ENCODE measurements at regions not wholly inside any gene's neighbourhood (a gene's known extent, or its start where the extent isn't known, plus 50 kb on each side); places are given as distances from the start of the nearest gene placed in this dataset.

GRCh38 chr22:48624401-48624800, 1203.3 kb downstream of the BRD1 start (continued):
- TF ChIP-seq CREB1 (CRISPR knock-in tag; IDR thresholded peaks at IDR 0.05; ENCODE audit: low read depth), result no peak
- TF ChIP-seq STAT1 (IDR thresholded peaks at IDR 0.05; ENCODE audit: unreplicated experiment), result no peak
- no peak for TF ChIP-seq ZNF331 (CRISPR knock-in tag; IDR thresholded peaks at IDR 0.05; ENCODE audit: low read depth)

DNA sequence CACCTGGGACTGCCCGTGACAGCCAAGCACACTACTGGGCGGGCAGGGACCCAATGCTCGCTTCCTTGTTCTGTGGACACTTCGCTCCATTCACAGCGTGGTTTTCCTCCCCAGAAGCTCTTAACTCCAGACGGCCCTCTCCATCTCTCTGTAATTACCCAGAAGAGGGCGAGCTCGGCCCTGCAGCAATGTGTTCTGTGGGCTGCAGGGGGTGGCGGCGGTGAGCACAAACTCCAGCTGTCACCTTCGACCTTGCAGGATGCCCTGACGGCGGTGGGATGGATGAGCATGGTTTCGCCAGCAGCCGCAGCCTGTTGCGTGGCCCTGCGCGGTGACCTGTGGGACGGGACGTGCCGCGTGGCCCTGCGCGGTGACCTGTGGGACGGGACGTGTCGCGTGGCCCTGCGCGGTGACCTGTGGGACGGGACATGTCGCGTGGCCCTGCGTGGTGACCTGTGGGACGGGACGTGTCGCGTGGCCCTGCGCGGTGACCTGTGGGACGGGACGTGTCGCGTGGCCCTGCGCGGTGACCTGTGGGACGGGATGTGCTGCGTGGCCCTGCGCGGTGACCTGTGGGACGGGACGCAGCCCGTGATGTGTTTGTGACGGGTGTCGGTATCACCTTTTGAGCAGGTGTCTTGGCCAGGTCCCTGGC, 1204.7 kb downstream of the BRD1 start:
- Histone ChIP-seq H3F3A (replicated peaks; ENCODE audit: low read depth) (no peaks in the 10 kb centered on the region), H3K36me3 (ENCODE audit: insufficient read depth) (no peaks in the 10 kb centered on the region), H4K20me1 (replicated peaks; ENCODE audit: insufficient read depth) (no peaks in the 10 kb centered on the region), H3K27me3 (ENCODE audit: insufficient read depth) (no peaks in the 10 kb centered on the region), H3K4me2 (no peak overlapping the region), H3K27ac (ENCODE audit: low read depth) (no peak overlapping the region), H2AFZ (no peak overlapping the region), H3K4me1 (ENCODE audit: insufficient read depth) (no peaks in the 10 kb centered on the region), H3K9me2 (ENCODE audit: insufficient read depth) (no peaks in the 10 kb centered on the region), H3K79me2 (replicated peaks; ENCODE audit: insufficient read depth) (no peaks in the 10 kb centered on the region), H3K4me3 (no peak overlapping the region)
- no peaks in the 10 kb centered on the region for H3K27me3 Mint-ChIP-seq (ENCODE audit: insufficient read depth, low read depth, poor library complexity)
- H3K4me3 Mint-ChIP-seq, result no peak overlapping the region
- H3K4me1 Mint-ChIP-seq, result peaks cover 24% of the 10 kb centered on the region
- no peak overlapping the region for H3K27ac Mint-ChIP-seq
- ATAC-seq (no peak), DNase-seq (ENCODE audit: low spot score) (no peak)
- no peaks in the 10 kb centered on the region for H3K36me3 Mint-ChIP-seq (ENCODE audit: low read depth)
- TF ChIP-seq, protein P1, sequence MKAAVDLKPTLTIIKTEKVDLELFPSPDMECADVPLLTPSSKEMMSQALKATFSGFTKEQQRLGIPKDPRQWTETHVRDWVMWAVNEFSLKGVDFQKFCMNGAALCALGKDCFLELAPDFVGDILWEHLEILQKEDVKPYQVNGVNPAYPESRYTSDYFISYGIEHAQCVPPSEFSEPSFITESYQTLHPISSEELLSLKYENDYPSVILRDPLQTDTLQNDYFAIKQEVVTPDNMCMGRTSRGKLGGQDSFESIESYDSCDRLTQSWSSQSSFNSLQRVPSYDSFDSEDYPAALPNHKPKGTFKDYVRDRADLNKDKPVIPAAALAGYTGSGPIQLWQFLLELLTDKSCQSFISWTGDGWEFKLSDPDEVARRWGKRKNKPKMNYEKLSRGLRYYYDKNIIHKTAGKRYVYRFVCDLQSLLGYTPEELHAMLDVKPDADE (IDR thresholded peaks at IDR 0.05), result no peak
- TF ChIP-seq STAT1 (IDR thresholded peaks at IDR 0.05; ENCODE audit: unreplicated experiment), result no peak
- no peak for TF ChIP-seq POLR2AphosphoS5 (IDR thresholded peaks at IDR 0.05; ENCODE audit: low read depth)
- TF ChIP-seq EZH2phosphoT487 (IDR thresholded peaks at IDR 0.05; ENCODE audit: unreplicated experiment), result no peak
- TF ChIP-seq JUNB (IDR thresholded peaks at IDR 0.05; ENCODE audit: unreplicated experiment), result no peak
- H3K9me3 Mint-ChIP-seq, result no peaks in the 10 kb centered on the region

DNA sequence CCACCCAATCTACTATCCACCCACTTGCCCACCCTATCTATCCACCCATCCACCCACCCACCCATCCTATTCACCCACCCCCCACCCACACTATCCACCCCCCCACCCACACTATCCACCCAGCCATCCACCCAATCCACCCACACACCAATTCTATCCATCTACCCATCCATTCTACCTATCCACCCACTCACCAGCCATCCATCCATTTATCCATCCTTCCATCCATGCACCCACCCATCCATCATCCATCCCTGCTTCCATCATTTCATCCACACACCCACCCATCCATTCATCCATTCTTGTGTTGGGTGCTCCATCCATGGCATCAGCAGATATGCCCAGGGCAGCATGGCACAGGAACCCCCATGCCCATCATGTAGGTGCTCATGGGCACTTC, 1206.6 kb downstream of the BRD1 start:
- H3K36me3 Mint-ChIP-seq (ENCODE audit: low read depth), result no peaks in the 10 kb centered on the region

More for the DNA sequence above, 1206.6 kb downstream of the BRD1 start:
- H3K4me2 ChIP-seq, result no peak overlapping the region
- Mint-ChIP-seq H3K27me3 (ENCODE audit: insufficient read depth, low read depth, poor library complexity) (no peaks in the 10 kb centered on the region), H3K4me3 (no peak overlapping the region), H3K27ac (no peak overlapping the region), H3K4me1 (peaks cover 8% of the 10 kb centered on the region), H3K9me3 (no peaks in the 10 kb centered on the region)
- H3K27me3 ChIP-seq (ENCODE audit: insufficient read depth), result no peaks in the 10 kb centered on the region
- no peak for DNase-seq (ENCODE audit: low spot score)
- ATAC-seq, result no peak
- H2AFZ ChIP-seq, result no peak overlapping the region
- no peaks in the 10 kb centered on the region for H3K9me2 ChIP-seq (ENCODE audit: insufficient read depth)
- H3K79me2 ChIP-seq (replicated peaks; ENCODE audit: insufficient read depth), result no peaks in the 10 kb centered on the region
- no peaks in the 10 kb centered on the region for H3F3A ChIP-seq (replicated peaks; ENCODE audit: low read depth)
- H3K4me1 ChIP-seq (ENCODE audit: insufficient read depth), result no peaks in the 10 kb centered on the region
- H4K20me1 ChIP-seq (replicated peaks; ENCODE audit: insufficient read depth), result no peaks in the 10 kb centered on the region
- no peaks in the 10 kb centered on the region for H3K36me3 ChIP-seq (ENCODE audit: insufficient read depth)
- H3K4me3 ChIP-seq, result no peak overlapping the region
- no peak for TF ChIP-seq NANOG (IDR thresholded peaks at IDR 0.05; ENCODE audit: borderline replicate concordance)
- TF ChIP-seq CTCF (conservative IDR thresholded peaks at IDR 0.05; ENCODE audit: low read depth in 2 of 2), result no peak
- TF ChIP-seq EZH2 (IDR thresholded peaks at IDR 0.05; ENCODE audit: low read depth, unreplicated experiment), result no peak
- TF ChIP-seq STAT1 (IDR thresholded peaks at IDR 0.05; ENCODE audit: unreplicated experiment), result no peak
- TF ChIP-seq REST (IDR thresholded peaks at IDR 0.05; ENCODE audit: unreplicated experiment), result no peak
- TF ChIP-seq, protein P1 (IDR thresholded peaks at IDR 0.05), result no peak
- TF ChIP-seq ZNF331 (CRISPR knock-in tag; IDR thresholded peaks at IDR 0.05; ENCODE audit: low read depth), result no peak
- no peak for TF ChIP-seq POLR2AphosphoS5 (IDR thresholded peaks at IDR 0.05; ENCODE audit: low read depth)
- no peak for TF ChIP-seq JUNB (IDR thresholded peaks at IDR 0.05; ENCODE audit: unreplicated experiment)
- TF ChIP-seq EZH2phosphoT487 (IDR thresholded peaks at IDR 0.05; ENCODE audit: unreplicated experiment), result no peak
- H3K27ac ChIP-seq (ENCODE audit: low read depth), result no peak overlapping the region

Data from GM23338 (cell line).